GM19351 (cell line): ENCODE measurements at regions not wholly inside any gene's neighbourhood (a gene's known extent, or its start where the extent isn't known, plus 50 kb on each side); places are given as distances from the start of the nearest gene placed in this dataset.

Experiments
- ATAC-seq: cut with Tn5 transposase; IDR thresholded peaks from one replicate; pipeline ENCODE4 v1.9.1; 2021; ENCODE audit warnings: mild to moderate bottlenecking, moderate library complexity; ENCODE audit not compliant: unreplicated experiment

DNA sequence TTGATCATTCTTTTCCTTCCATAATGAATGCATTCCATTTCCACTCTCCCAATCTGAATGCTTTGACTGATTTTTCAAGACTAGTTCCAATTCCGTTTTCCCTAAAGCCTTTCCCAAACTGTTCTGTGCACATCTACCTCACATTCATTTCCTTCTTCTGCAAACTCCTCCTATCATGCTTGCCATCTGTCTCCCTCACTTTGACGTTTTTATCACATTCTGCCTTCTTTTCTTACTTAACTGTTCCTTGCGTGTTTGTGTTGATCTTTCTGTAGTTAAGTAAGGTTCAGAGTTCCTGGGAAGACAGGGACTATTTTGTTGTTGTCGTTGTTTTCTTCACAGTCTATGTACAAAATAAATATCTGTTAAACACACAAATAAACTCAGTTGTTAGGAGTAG is 179.0 kb downstream of the NXPE2 start:
- no peak for ATAC-seq

DNA sequence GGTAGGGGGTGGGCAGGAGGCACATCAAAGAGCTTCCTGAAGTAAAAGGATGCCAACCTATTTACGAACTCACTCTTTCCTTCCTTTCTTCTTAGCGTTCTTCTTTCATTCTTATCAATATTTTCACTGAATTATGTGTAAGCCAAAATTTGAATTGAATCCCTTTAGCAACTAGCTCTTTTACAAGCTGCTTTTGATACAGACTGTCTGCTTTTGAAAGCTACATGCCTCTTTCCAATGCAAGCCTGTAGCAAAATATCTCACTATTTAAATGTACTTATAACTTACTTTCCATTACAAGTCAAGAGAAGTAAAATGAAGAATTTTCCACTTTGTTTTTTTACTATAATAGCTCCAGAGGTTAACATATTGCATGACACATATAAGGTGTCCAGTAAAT is 186.6 kb downstream of the NXPE2 start:
- no peak for ATAC-seq

GRCh38 chr11:114876234-114876633 is 197.9 kb downstream of the NXPE2 start:
- ATAC-seq, result no peak

DNA sequence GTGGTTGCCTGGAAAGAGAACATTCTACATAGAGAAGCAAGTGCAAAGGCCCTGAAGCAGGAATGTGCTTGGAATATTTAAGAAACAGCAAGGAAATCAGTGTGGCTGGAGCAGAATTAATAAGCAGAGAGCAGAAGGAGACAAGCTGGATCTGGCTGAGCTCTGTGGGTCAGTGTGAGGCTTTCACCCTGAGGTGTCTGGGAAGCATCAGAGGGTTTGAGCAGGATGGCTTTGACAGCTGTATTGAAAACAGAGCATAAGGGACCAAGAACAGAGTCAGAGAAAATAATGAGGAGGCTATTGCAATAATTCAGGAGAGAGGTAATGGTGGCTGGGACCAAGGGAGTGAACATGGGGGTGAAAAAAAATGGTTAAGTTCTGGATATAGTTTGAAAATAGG is 199.6 kb downstream of the NXPE2 start:
- ATAC-seq, result no peak

DNA sequence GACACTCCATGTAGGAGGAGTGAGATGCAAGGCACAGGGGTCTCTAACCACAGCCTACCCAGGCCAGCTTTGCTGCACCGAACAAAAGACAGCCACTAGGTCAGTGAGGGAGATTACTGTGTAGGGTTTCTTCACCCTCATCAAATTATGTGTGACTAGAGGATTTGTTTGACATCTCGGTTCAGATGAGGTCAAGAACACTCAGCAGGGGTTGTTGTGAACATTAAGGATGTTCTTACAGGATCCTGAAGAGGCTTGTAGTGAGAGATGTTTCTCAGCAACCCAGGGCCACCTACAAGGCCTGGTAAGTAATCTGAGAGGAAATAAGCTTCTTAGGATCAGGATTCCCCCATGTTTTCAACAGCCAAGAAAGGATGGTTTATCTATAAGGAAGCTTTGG is 202.1 kb downstream of the NXPE2 start:
- ATAC-seq, result no peak

DNA sequence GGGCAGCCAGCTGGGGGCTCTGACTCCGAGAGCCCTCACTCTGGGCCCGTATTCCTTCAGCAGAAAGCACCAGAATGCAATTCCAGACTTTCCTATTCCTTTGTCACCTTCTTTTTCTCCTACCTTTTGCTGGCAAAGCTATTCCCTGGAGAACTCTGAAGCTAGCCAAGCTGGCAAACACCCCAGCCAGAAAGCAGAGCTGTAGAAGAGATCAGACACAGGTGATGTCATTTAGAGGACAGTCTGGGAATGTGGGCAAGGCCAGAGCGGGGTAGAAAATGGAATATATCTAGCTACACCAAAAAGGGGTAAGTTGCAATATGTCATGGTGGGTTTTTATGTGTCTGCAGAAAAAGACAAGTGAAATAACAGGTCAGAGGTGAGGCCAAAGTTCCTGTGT is 205.1 kb downstream of the NXPE2 start:
- no peak for ATAC-seq

- ATAC-seq, result no peak
Measured at GRCh38 chr11:114886644-114887265, 208.4 kb downstream of the NXPE2 start.

DNA sequence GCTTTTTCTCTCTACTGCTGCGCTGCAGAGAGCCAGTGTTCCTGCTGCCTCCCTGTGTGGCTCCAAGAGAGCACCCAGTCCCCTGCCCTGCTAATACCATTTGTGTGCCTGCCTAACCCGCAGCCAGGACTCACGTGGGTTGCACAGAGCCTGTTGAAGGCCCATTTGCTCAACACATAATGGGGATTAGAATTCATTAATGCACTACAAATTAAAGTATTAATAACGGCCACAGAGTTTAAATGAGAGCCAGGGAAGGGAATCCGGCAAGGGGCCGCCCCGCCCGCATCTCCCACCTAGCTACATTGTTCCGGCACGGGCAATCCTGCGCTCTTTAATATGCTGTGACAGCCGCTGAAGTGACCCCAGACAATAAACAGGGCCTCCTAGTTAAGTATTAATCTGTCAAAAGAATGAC is 211.3 kb downstream of the NXPE2 start:
- ATAC-seq, result no peak

- ATAC-seq, result no peak
Measured at GRCh38 chr11:114890038-114890437, 211.7 kb downstream of the NXPE2 start.

DNA sequence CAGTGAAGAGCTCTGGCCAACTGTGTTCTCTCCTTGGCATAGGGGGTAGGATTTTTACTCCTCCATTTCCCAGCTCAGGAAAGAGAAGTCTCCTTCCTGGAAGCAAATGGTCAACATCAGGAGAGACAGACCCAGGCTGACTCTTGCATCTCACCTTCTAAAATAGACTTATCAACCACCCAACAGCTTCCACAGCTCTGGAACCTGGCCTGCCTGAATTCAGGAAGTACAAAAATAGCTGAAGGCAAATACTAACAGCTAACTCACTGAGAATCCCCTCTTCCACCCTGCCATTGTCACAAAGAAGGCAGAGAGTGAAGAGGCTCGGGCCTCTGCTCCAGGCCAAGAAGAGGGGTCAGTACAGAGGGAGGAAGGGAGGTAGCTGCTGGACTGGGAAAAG is 213.6 kb downstream of the NXPE2 start:
- no peak for ATAC-seq

DNA sequence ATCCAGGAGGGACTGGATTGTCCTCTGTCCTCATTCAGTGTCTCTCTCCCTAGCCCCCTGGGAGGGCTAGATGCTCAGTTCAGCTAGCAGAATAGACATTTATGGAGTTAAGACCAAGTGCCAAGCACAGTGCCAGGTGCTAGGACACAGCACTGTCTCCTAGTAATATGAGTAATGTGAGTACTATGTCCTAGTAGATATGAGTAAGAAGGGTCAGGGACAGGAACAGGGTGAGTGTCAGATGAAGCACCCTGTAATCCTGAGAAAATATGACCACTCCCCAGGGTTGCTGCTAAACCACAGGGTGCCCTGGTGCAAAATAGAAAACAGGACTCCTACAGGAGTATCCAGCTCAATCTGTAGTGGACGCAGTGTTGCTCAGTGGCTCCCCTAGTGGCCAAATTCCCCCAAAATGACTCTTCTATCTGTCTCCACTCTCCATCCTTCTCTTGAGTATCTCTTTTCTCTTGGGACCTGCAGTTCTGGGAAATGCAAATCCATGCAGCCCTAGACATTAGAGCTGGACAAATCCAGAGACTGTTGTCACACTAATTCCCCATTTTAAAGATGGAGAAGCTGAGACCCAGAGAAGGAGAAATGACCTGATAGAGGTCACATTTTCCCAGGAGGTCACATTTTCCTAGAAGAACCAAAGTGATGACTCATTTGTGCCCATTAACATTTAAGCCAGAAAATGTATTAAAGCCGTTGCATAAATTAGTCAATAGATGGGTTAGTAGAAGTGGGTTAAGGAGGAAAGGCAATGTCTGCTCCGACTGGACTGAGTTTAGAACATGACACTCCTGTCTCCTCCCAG is 214.3 kb downstream of the NXPE2 start:
- no peak for ATAC-seq

- no peak for ATAC-seq
Measured at GRCh38 chr11:114893329-114893728, 215.0 kb downstream of the NXPE2 start.

DNA sequence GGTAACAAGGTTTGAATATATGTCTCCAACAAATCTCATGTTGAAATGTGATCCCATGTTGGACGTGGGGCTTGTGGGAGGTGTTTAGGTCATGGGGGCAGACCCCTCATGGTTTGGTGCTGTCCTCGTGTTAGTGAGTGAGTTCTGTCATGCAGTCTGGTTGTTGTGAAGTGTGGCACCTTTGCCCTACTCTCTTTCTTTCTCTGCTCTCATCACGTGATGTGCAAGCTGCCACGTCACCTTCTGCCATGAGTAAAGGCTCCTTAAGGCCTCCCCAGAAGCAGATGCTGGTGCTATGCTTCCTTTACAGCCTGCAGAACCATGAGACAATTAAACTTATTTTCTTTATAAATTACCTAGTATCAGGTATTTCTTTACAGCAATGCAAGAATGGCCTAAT is 218.3 kb downstream of the NXPE2 start:
- ATAC-seq, result no peak

DNA sequence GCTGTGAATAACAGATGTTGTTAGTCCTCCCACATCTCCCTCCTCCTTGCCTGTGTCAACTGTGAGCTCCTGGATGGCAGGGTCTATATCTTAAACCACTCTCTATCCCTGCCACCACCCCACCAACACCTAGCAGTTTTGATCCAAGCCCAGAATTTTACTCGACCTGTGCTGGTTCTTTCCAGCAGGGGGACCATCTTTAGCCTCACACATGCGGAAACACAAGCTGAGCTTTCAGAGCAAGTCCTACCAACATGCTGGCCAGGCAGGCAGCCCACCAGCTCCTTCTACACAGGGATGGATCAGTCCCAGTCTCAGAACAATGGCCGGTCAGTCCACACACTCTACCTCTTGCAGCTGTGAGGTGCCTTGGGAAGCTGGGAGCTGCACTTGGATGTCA is 231.5 kb downstream of the NXPE2 start:
- no peak for ATAC-seq

DNA sequence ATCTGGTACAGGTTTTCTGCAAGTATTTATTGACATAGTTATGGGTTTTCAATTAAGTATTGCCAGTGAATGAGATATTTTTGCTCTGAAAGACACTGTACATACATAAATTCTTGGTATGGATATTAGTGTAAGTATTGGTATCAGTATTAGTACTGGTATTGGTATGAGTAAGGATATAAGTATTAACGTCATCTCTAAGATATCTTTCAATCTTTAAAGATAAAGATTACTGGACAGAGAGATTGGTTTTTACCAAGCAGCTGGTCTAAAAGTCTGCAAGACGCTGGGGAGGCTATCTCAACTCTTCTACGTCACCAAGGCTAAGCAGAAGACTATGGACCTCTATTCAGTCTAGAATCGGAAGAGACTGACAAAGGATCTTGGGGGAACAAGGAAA is 234.5 kb downstream of the NXPE2 start:
- peak; percentile 88 for ATAC-seq

- no peak for ATAC-seq
Measured at GRCh38 chr11:114914231-114915005, 236.1 kb downstream of the NXPE2 start.

DNA sequence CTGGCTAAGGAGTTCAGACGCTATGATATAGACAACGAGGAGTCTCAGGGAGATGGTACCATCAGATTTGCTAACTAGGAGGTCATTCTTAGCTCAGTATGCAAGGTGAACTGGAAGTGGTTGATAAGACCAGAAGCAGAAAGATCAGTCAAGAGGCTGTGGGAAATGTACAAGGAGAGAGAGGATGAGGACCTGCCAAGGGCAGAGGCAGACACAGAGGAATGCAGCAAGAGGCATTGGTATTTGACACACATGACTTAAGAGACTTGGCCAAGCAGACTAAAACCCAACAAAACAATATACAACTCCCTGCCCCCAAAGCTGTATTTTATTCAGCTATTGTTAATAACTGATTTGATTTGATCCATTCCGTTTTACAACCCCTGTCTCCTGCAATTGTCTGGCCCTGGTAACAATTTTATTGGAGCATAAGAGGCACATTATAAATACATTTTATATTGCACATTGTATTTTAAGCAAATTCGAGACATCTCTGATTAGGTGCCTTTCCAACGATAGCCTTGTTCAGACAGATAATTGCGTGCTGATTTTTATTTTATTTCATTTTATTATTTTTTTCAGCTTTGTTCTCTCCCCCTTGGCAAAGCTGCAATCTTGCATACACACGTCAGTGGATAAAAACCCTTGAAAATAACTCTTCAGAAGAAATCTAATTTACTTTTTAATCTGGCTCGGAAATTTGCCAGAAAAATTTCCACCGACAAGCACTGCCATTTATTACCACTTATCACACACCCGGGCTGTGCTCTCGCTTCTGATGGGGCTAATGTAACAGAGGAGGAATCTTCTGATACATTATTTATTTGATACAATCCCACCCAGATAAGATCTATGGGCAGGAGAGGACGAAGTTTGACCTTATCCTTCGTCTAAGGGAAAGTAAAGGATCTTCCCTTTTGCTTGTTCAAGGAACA is 237.8 kb downstream of the NXPE2 start:
- no peak for ATAC-seq

DNA sequence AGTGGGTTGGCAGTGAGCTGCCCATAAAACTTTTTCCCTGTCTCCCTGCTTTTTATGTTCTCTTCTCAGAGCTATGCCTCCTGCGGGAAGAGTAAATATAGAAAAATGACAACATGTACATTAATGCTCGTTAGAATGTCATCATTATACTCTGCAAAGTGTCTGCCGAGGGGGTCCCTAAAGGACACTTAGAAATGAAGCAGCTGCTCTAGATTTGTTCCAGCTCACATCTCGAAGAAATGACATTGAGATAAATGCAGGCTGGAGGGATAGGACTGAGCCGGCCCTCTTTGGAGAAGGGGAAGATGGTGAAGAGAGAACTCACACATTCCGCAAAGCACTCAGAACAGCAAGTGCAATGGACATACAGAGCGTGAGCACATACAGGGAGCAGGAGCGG is 240.0 kb downstream of the NXPE2 start:
- ATAC-seq, result no peak

DNA sequence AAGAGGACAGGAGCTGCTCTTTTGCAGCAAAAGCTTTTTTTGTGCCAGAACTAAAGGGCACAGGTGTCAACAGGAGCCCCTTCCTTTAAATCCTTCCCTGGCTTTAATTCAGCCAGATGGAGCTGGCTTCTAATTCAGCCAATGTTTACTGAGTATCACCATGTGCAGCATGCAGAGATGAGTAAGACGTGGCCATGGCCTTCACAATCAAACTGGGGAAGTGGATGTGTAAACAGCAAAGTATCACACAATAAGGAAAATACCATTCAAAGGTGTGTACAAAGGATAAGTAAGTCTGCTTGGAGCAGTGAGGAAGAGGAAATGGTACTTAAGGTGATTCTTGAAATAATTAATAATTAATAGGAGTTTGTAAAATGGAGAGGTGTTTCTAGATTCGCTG is 243.4 kb downstream of the NXPE2 start:
- no peak for ATAC-seq

- ATAC-seq, result no peak
Measured at GRCh38 chr11:114924042-114924441, 245.7 kb downstream of the NXPE2 start.

GRCh38 chr11:114925591-114925990 is 247.3 kb downstream of the NXPE2 start:
- ATAC-seq, result no peak
